Stomach (tissue), 4 donors: ENCODE measurements at regions not wholly inside any gene's neighbourhood (a gene's known extent, or its start where the extent isn't known, plus 50 kb on each side); places are given as distances from the start of the nearest gene placed in this dataset.

Source experiments
- CTCF ChIP-seq, 7 experiments: fragments of 450-650 bp in 4 of 7; fragments of 200-600 bp in 3 of 7; sonication (generic) in 3 of 7; IDR thresholded peaks; one replicate each; pipeline ENCODE4 v1.5.1; 2016 to 2019; ENCODE audit warnings: antibody characterized with exemption in 7 of 7, control low read depth in 2 of 7, mild to moderate bottlenecking in 1 of 7
- EP300 ChIP-seq: sonication (generic); formaldehyde crosslinking; IDR thresholded peaks from one replicate; pipeline ENCODE4 v1.6.1; 2017; ENCODE audit warnings: antibody characterized with exemption
- POLR2A ChIP-seq, 4 donors: fragments of 450-650 bp; IDR thresholded peaks; one replicate each; pipeline ENCODE4 v1.6.1; 2016; ENCODE audit warnings: antibody characterized with exemption in 4 of 4, control low read depth in 2 of 4, mild to moderate bottlenecking in 1 of 4, moderate library complexity in 1 of 4
- POLR2AphosphoS5 ChIP-seq, 3 donors: sonication (generic); formaldehyde crosslinking; IDR thresholded peaks; one replicate each; pipeline ENCODE4 v1.6.1; 2016; ENCODE audit warnings: antibody characterized with exemption in 3 of 3

DNA sequence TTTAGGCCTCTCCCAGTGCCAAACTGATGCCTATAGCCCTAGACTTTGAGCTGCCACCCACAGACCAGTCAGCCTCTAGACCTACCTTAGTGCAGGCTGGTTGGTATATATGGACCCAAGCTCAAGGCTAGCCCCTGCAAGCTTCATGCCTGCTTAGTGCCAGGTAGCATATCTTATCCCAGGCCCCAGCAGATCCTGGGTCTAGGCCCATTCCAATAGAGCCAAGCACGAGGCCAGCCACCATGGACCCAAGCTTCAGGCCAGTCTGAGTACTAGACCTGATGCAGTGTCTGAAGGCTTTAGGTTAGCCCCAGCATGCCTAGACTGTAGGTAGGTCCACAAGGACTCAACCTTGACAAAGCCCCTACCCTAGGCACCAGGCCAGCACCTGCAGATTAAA is 1081.7 kb downstream of the JRKL start:
- no peak for TF ChIP-seq POLR2A (IDR thresholded peaks at IDR 0.05)
- no peak for TF ChIP-seq CTCF (IDR thresholded peaks at IDR 0.05)
- no peak for TF ChIP-seq POLR2AphosphoS5 (IDR thresholded peaks at IDR 0.05)
- no peak for TF ChIP-seq EP300
